IMR-90 (cell line): ENCODE measurements at regions not wholly inside any gene's neighbourhood (a gene's known extent, or its start where the extent isn't known, plus 50 kb on each side); places are given as distances from the start of the nearest gene placed in this dataset.

ENCODE experiments used
- ATAC-seq: fragments of 200-7000 bp; cut with Tn5 transposase; 2 replicates; pipeline ENCODE4 v1.9.1; 2020; ENCODE audit warnings: low read depth, mild to moderate bottlenecking, moderate library complexity
- BruUV-seq: library from RNA; stranded (reverse); fragments of 400-500 nt; replicated peaks from 2 replicates; lab custom pipeline; 2021; lab: Mats Ljungman, UMichigan
- CTCF ChIA-PET: fragments of 300-600 bp; formaldehyde crosslinking; extraction: SDS; loops from one replicate; lab custom pipeline; 2021; ENCODE audit warnings: antibody characterized with exemption; lab: Yijun Ruan, JAX
- POLR2A ChIA-PET: fragments of 300-600 bp; sonication (Branson Sonifier 250); formaldehyde crosslinking; loops from one replicate; lab custom pipeline; 2022; ENCODE audit warnings: antibody characterized with exemption; ENCODE audit not compliant: unreplicated experiment; lab: Charles Lee
- DNase-seq: peaks from one replicate; pipeline ENCODE4 v3.0.0; 2013
- H2AFZ ChIP-seq: replicated peaks from 2 replicates; pipeline ENCODE3; 2013; ENCODE audit warnings: low read length, mild to moderate bottlenecking; ENCODE audit not compliant: poor library complexity
- H2AK5ac ChIP-seq: 2 replicates; pipeline ENCODE4 v1.6.1; 2013; ENCODE audit warnings: low read depth, low read length, inconsistent platforms
- H2AK9ac ChIP-seq: replicated peaks from 2 replicates; pipeline ENCODE3; 2013; ENCODE audit warnings: mild to moderate bottlenecking, low read depth, low read length, moderate library complexity; ENCODE audit not compliant: poor library complexity
- H2BK120ac ChIP-seq: 2 replicates; pipeline ENCODE4 v1.6.1; 2013; ENCODE audit warnings: low read depth, low read length, inconsistent platforms
- H2BK15ac ChIP-seq: 3 replicates; pipeline ENCODE4 v1.6.1; 2013; ENCODE audit warnings: low read depth, low read length, inconsistent platforms
- H2BK20ac ChIP-seq: 2 replicates; pipeline ENCODE4 v1.6.1; 2013; ENCODE audit warnings: low read depth, mild to moderate bottlenecking, inconsistent platforms, low read length, moderate library complexity
- H2BK5ac ChIP-seq: 2 replicates; pipeline ENCODE4 v1.6.1; 2013; ENCODE audit warnings: mild to moderate bottlenecking, low read depth, low read length, inconsistent platforms; ENCODE audit not compliant: poor library complexity, severe bottlenecking
- H3K14ac ChIP-seq: replicated peaks from 2 replicates; pipeline ENCODE4 v1.6.1; 2013; ENCODE audit warnings: low read depth, low read length, inconsistent platforms
- H3K18ac ChIP-seq: 2 replicates; pipeline ENCODE4 v1.6.1; 2013; ENCODE audit warnings: low read depth, low read length, control low read depth
- H3K23ac ChIP-seq: 2 replicates; pipeline ENCODE4 v1.6.1; 2013; ENCODE audit warnings: low read depth, low read length, inconsistent platforms
- H3K27ac ChIP-seq: 2 replicates; pipeline ENCODE4 v1.5.1; 2013; ENCODE audit warnings: mild to moderate bottlenecking, control low read depth, low read length; ENCODE audit not compliant: insufficient read depth
- H3K27me3 ChIP-seq: 2 replicates; pipeline ENCODE4 v1.6.1; 2013; ENCODE audit warnings: low read length; ENCODE audit not compliant: control insufficient read depth, insufficient read depth
- H3K36me3 ChIP-seq: 2 replicates; pipeline ENCODE4 v1.6.1; 2013; ENCODE audit warnings: low read length, mixed read lengths; ENCODE audit not compliant: control insufficient read depth, insufficient read depth
- H3K4ac ChIP-seq: 2 replicates; pipeline ENCODE4 v1.6.1; 2013; ENCODE audit warnings: low read depth, low read length, inconsistent platforms
- H3K4me1 ChIP-seq: 2 replicates; pipeline ENCODE4 v1.6.1; 2013; ENCODE audit warnings: low read length, mixed read lengths; ENCODE audit not compliant: control insufficient read depth, insufficient read depth
- H3K4me2 ChIP-seq: 2 replicates; pipeline ENCODE4 v1.6.1; 2013; ENCODE audit warnings: low read depth, mild to moderate bottlenecking, control low read depth, low read length, moderate library complexity
- H3K4me3 ChIP-seq: 2 replicates; pipeline ENCODE4 v1.5.1; 2013; ENCODE audit warnings: low read depth, mild to moderate bottlenecking, control low read depth, low read length, moderate library complexity; ENCODE audit not compliant: insufficient read depth
- H3K56ac ChIP-seq: 2 replicates; pipeline ENCODE4 v1.6.1; 2013; ENCODE audit warnings: low read length, inconsistent platforms; ENCODE audit not compliant: insufficient read depth; ENCODE audit errors: extremely low read depth
- H3K79me1 ChIP-seq, 2 experiments: 2 replicates each; pipeline ENCODE4 v1.6.1; 2013; ENCODE audit warnings: low read length in 2 of 2, inconsistent platforms in 1 of 2, low read depth in 1 of 2
- H3K9ac ChIP-seq: 2 replicates; pipeline ENCODE4 v1.6.1; 2013; ENCODE audit warnings: low read depth, low read length, control low read depth
- H3K9me1 ChIP-seq: 2 replicates; pipeline ENCODE4 v1.6.1; 2013; ENCODE audit warnings: low read length, inconsistent platforms; ENCODE audit not compliant: insufficient read depth
- H3K9me3 ChIP-seq: 2 replicates; pipeline ENCODE4 v1.6.1; 2013; ENCODE audit warnings: low read length; ENCODE audit not compliant: control insufficient read depth, insufficient read depth
- H4K20me1 ChIP-seq: 2 replicates; pipeline ENCODE4 v1.6.1; 2013; ENCODE audit warnings: low read length, inconsistent platforms; ENCODE audit not compliant: insufficient read depth
- H4K5ac ChIP-seq: 2 replicates; pipeline ENCODE4 v1.6.1; 2013; ENCODE audit warnings: mild to moderate bottlenecking, low read depth, low read length, control low read depth
- H4K8ac ChIP-seq, 2 experiments: 2 replicates each; pipeline ENCODE4 v1.6.1; 2013; ENCODE audit warnings: low read depth in 2 of 2, low read length in 2 of 2, control low read depth in 1 of 2, inconsistent platforms in 1 of 2
- H4K91ac ChIP-seq: 2 replicates; pipeline ENCODE4 v1.6.1; 2013; ENCODE audit warnings: low read depth, low read length, inconsistent platforms; ENCODE audit not compliant: insufficient read depth
- BHLHE40 ChIP-seq: fragments of 150-350 bp; IDR thresholded peaks from 2 replicates; pipeline ENCODE4 v1.6.1; 2016; ENCODE audit warnings: mild to moderate bottlenecking, low read depth, low read length
- CEBPB ChIP-seq: IDR thresholded peaks from 2 replicates; pipeline ENCODE4 v1.6.1; 2012; ENCODE audit warnings: low read depth, low read length, improper control_type of control experiment
- FOS ChIP-seq: fragments of 150-350 bp; IDR thresholded peaks from 2 replicates; pipeline ENCODE4 v1.6.1; 2016; ENCODE audit warnings: low read depth, low read length
- MAFK ChIP-seq: IDR thresholded peaks from 2 replicates; pipeline ENCODE4 v1.6.1; 2012; ENCODE audit warnings: low read depth, low read length, improper control_type of control experiment
- MAZ ChIP-seq: IDR thresholded peaks from 2 replicates; pipeline ENCODE4 v1.6.1; 2012; ENCODE audit warnings: low read depth, mild to moderate bottlenecking, low read length, improper control_type of control experiment, moderate library complexity, borderline replicate concordance
- NFE2L2 ChIP-seq: fragments of 150-350 bp; IDR thresholded peaks from 2 replicates; pipeline ENCODE4 v1.6.1; 2016; ENCODE audit warnings: low read depth, mild to moderate bottlenecking, low read length
- RCOR1 ChIP-seq: IDR thresholded peaks from 2 replicates; pipeline ENCODE4 v1.6.1; 2012; ENCODE audit warnings: mild to moderate bottlenecking, low read length, improper control_type of control experiment; ENCODE audit not compliant: insufficient replicate concordance
- RFX5 ChIP-seq: IDR thresholded peaks from 2 replicates; pipeline ENCODE4 v1.8.0; 2012; ENCODE audit warnings: low read depth, mild to moderate bottlenecking, low read length, moderate library complexity
- SMC3 ChIP-seq: fragments of 150-350 bp; IDR thresholded peaks from 2 replicates; pipeline ENCODE4 v1.6.1; 2016; ENCODE audit warnings: low read depth, mild to moderate bottlenecking, antibody characterized with exemption, low read length, moderate library complexity
- WGBS, 2 experiments: methylation state at CpG; one replicate each; pipeline versions ENCODE4 v1.1.5 to v1.1.7; 2013; ENCODE audit warnings: missing lambda C conversion rate in 2 of 2; ENCODE audit not compliant: insufficient read length in 1 of 2; ENCODE audit errors: extremely low coverage in 2 of 2; 5-methylcytosine and 5-hydroxymethylcytosine counted together
- dilution Hi-C: fragments of 300-500 bp; cut with HindIII; formaldehyde crosslinking; loops from one replicate; pipeline ENCODE4 v1.14.3; 2018; ENCODE audit warnings: low sequenced_read_pairs; ENCODE audit not compliant: unreplicated experiment
- in situ Hi-C: fragments of 300-500 bp; cut with MboI; formaldehyde crosslinking; loops from 3 replicates; pipeline ENCODE4 v1.14.3; 2019; ENCODE audit warnings: low sequenced_read_pairs, inconsistent platforms, mixed read lengths
- intact Hi-C: fragments of 100-400 bp; cut with micrococcal nuclease; formaldehyde crosslinking; loops from 2 replicates; pipeline ENCODE4 v1.10.0; 2022
- TF ChIP-seq, protein P1 (sequence below): conservative IDR thresholded peaks from 2 replicates; pipeline ENCODE4 v1.5.1; 2012; ENCODE audit warnings: mild to moderate bottlenecking, low read depth, low read length, improper control_type of control experiment
- TF ChIP-seq, protein P2 (sequence below): fragments of 150-350 bp; IDR thresholded peaks from 2 replicates; pipeline ENCODE4 v1.6.1; 2016; ENCODE audit warnings: low read depth, mild to moderate bottlenecking, low read length, moderate library complexity, borderline replicate concordance

DNA sequence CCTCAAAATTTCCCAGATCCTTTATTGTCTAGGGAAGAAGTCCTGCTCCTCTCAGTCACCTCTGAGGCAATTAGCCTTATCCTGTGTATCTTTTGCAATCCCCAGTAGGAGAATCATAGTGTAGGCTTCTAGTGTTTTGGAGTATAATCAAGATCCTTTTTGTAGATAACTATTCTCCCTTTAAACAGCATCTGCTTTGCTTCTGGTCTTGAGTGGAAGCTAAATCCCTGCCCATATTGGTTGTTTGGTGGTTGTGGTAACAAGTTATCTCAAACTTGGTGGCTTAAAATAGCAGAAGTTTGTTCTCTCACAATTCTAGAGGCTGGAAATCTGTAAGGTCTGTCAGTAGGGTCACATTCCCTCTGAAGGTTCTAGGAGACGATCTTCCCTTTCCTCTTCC is 217.5 kb upstream of the RASGRP1 start:
- H3K14ac ChIP-seq: no peak overlapping the region
- no peaks in the 10 kb centered on the region; the same call in 1 of the 2 replicates for H3K27me3 ChIP-seq
- BruUV-seq: no TSS peak
- no peaks in the 10 kb centered on the region; the same call in 1 of the 2 replicates for H3K4me1 ChIP-seq
- H2AK5ac ChIP-seq: no peak overlapping the region
- in situ Hi-C loops (no loop called here), dilution Hi-C loops (no loop called here), intact Hi-C loops (no loop called here)
- no peak overlapping the region for H4K8ac ChIP-seq
- H4K20me1 ChIP-seq: no peaks in the 10 kb centered on the region
- TF ChIP-seq FOS (no peak), RCOR1 (no peak), SMC3 (no peak), NFE2L2 (no peak), MAFK (no peak), CEBPB (no peak), MAZ (no peak), BHLHE40 (no peak), RFX5 (no peak)
- TF ChIP-seq, protein P1, sequence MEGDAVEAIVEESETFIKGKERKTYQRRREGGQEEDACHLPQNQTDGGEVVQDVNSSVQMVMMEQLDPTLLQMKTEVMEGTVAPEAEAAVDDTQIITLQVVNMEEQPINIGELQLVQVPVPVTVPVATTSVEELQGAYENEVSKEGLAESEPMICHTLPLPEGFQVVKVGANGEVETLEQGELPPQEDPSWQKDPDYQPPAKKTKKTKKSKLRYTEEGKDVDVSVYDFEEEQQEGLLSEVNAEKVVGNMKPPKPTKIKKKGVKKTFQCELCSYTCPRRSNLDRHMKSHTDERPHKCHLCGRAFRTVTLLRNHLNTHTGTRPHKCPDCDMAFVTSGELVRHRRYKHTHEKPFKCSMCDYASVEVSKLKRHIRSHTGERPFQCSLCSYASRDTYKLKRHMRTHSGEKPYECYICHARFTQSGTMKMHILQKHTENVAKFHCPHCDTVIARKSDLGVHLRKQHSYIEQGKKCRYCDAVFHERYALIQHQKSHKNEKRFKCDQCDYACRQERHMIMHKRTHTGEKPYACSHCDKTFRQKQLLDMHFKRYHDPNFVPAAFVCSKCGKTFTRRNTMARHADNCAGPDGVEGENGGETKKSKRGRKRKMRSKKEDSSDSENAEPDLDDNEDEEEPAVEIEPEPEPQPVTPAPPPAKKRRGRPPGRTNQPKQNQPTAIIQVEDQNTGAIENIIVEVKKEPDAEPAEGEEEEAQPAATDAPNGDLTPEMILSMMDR: no peak
- TF ChIP-seq, protein P2, sequence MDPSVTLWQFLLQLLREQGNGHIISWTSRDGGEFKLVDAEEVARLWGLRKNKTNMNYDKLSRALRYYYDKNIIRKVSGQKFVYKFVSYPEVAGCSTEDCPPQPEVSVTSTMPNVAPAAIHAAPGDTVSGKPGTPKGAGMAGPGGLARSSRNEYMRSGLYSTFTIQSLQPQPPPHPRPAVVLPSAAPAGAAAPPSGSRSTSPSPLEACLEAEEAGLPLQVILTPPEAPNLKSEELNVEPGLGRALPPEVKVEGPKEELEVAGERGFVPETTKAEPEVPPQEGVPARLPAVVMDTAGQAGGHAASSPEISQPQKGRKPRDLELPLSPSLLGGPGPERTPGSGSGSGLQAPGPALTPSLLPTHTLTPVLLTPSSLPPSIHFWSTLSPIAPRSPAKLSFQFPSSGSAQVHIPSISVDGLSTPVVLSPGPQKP: no peak
- no peak overlapping the region for H3K27ac ChIP-seq
- no peak overlapping the region for H2AFZ ChIP-seq
- H3K23ac ChIP-seq: no peak overlapping the region
- no peak overlapping the region for H2AK9ac ChIP-seq
- no peaks in the 10 kb centered on the region for H3K9me3 ChIP-seq
- no peak overlapping the region for H3K9ac ChIP-seq
- H3K4me3 ChIP-seq: no peak overlapping the region
- no peak overlapping the region for H4K91ac ChIP-seq
- WGBS, 2 experiments: no CpG with 5 or more reads among the region's 1 CpG
- no peak overlapping the region for H3K18ac ChIP-seq
- POLR2A ChIA-PET: no interaction called here
- H3K4me2 ChIP-seq: no peak overlapping the region
- ATAC-seq (no peak), DNase-seq (no peak)
- CTCF ChIA-PET: no interaction called here
- no peaks in the 10 kb centered on the region for H3K36me3 ChIP-seq
- no peak overlapping the region for H3K4ac ChIP-seq
- no peak overlapping the region for H4K5ac ChIP-seq
- no peaks in the 10 kb centered on the region for H3K79me1 ChIP-seq
- H2BK120ac ChIP-seq: no peak overlapping the region
- no peak overlapping the region for H3K56ac ChIP-seq
- H2BK15ac ChIP-seq: no peak overlapping the region
- H2BK20ac ChIP-seq: no peak overlapping the region
- no peaks in the 10 kb centered on the region for H3K9me1 ChIP-seq
- H2BK5ac ChIP-seq: no peak overlapping the region
